NCI-H1694 (cell line): ENCODE measurements at regions not wholly inside any gene's neighbourhood (a gene's known extent, or its start where the extent isn't known, plus 50 kb on each side); places are given as distances from the start of the nearest gene placed in this dataset.
"Not testable (repeated sequence)": the region's sequence is repeated elsewhere in the genome, so short reads cannot be mapped to it uniquely, and the experiment has no call there.

Experiments
- DNase-seq: peaks from one replicate; lab custom pipeline; 2025; lab: John Stamatoyannopoulos, UW

DNA sequence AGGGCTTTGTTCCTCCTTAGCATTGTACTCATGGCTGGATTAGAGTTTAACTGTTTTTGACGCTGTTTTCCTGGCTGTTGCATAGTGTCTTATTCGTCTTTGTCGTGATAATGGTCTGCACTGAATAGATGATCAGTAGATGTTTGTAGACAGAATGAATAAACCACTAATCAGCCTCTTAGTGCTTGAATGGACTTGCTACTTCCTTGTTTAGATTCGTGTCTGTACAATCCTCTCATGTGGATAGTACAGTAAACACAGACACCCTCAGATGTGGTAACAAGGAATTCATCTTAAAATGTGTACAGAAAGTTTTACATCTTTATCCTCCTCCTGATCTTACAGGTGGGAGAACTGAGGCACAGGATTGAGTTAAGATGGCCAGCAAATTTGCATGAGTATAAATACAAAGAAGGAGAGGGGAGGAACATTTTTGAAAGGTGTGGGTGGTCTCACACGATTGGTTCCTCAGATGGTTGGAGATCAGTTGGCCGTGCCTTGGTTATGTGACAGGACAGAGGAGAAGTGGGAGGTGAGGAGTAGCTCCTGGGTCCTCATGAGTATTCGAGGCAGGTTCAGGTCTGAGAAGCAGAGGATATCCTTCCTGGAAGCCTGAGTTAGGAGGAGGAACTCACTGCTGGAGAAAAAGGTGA, 196.0 kb downstream of the KLRB1 start:
- not testable (repeated sequence) for DNase-seq

DNA sequence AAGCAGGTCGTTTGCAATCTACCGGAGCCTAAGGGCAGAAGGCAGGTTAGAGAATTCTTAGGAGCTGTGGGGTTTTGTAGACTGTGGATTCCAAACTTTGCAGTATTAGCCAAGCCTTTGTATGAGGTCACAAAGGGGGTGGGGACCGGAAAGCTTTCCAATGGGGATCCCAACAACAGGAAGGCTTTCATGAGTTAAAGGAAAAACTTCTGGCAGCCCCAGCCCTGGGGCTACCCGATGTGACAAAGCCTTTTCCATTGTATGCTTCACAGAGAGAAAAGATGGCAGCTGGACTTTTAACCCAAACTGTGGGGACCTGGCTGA, 199.2 kb upstream of the PZP start:
- DNase-seq = not testable (repeated sequence)

DNA sequence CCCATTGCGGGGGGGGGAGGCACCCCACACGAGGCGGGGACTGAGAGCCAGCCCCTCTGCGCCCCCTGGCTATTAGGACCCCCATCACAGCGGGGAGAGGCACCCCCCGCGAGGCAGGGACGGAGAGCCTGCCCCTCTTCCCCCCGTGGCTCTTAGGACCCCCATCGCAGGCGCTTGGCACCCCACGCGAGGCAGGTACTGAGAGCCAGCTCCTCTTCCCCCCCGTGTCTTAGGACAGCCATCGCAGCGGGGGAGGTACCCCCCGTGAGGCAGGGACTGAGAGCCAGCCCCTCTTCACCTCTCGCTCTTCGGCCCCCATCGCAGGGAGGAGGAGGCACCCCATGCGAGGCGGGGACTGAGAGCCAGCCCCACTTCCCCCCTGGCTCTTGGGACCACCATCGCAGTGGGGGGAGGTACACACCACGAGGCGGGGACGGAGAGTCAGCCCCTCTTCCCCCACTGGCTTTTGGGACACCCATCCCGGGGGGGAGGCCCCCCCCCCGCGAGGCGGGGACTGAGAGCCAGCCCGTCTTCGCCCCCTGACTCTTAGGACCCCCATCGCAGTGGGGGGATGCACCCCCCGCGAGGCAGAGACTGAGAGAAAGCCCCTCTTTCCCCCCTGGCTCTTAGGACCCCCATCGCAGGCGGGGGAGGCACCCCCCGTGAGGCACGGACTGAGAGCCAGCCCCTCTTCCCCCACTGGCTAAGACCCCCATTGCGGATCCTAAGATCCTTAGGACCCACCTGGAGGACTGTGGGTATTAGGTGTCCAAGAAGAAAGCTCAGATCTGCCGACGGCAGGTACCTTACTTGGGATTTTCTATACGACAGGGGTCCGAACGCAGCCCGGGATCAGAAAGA, 198.6 kb upstream of the PZP start:
- DNase-seq = no peak

DNA sequence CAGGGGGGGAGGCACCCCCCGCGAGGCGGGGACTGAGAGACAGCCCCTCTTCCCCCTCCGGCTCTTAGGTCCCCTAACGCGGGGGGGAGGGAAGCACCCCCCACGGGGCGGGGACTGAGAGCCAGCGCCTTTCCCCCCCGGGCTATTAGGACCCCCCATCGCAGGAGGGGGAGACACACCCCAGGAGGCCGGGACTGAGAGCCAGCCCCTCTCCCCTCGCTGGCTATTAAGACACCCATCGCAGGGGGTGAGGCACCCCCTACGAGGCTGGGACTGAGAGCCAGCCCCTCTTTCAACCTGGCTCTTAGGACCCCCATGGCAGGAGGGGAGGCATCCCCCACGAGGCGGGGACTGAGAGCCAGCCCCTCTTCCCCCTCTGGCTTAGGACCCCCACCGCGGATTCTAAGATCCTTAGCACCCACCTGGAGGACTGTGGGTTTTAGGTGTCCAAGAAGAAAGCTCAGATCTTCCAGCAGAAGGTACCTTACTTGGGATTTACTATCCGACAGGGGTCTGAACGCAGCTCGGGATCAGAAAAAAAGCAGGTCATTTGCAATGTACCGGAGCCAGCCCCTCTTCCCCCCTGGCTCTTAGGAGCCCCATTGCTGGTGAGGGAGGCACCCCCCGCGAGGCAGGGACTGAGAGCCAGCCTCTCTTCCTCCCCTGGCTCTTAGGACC, 197.8 kb upstream of the PZP start:
- no peak for DNase-seq

DNA sequence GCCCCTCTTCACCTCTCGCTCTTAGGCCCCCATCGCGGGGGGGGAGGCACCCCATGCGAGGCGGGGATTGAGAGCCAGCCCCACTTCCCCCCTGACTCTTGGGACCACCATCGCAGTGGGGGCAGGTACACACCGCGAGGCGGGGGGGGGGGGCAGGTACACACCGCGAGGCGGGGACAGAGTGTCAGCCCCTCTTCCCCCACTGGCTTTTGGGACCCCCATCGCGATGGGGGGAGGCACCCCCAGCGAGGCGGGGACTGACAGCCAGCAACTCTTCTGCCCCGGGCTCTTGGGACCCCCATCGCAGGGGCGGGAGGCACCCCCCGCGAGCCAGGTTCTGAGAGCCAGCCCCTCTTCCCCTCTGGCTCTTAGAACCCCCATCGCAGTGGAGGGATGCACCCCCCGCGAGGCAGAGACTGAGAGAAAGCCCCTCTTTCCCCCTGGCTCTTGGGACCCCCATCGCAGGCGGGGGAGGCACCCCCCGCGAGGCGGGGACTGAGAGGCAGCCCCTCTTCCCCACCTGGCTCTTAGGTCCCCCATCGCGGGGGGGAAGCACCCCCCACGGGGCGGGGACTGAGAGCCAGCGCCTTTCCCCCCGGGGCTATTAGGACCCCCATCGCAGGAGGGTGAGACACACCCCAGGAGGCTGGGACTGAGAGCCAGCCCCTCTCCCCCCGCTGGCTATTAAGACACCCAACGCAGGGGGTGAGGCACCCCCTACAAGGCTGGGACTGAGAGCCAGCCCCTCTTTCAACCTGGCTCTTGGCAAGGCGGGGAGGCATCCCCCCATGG, 196.5 kb upstream of the PZP start:
- no peak for DNase-seq

DNA sequence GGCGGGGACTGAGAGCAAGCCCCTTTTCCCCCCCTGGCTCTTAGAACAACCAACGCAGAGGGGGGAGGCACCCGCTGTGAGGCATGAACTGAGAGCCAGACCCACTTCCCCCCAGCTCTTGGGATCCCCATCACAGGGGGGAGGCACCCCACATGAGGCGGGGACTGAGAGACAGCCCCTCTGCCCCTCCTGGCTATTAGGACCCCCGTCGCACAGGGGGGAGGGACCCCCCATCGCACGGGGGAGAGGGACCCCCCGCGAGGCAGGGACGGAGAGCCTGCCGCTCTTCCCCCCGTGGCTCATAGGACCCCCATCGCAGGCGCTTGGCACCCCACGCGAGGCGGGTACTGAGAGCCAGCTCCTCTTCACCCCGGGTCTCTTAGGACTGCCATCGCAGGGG, 195.8 kb upstream of the PZP start:
- DNase-seq = no peak

DNA sequence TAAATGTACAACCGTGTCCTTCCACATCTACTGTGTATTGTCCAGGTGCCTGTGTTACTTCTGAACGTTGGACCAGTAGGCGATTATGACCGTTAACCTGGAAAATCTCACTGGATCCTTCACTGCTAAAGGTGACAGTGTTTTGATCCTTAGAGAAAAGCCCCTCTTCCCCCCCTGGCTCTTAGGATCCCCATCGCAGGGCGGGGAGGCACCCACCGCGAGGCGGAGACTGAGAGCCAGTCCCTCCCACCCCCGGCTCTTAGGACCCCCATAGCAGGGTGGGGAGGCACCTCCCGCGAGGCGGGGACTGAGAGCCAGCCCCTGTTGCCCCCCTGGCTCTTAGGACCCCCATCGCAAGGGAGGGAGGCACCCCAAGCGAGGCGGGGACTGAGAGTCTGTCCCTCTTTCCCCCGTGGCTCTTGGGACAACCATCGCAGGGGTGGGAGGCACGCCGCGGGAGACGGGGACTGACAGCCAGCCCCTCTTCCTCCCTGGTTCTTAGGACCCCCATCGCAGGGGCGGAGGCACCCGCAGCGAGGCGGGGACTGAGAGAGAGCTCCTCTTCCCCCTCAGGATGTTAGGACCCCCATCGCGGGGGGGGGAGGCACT, 194.3 kb upstream of the PZP start:
- DNase-seq = not testable (repeated sequence)

DNA sequence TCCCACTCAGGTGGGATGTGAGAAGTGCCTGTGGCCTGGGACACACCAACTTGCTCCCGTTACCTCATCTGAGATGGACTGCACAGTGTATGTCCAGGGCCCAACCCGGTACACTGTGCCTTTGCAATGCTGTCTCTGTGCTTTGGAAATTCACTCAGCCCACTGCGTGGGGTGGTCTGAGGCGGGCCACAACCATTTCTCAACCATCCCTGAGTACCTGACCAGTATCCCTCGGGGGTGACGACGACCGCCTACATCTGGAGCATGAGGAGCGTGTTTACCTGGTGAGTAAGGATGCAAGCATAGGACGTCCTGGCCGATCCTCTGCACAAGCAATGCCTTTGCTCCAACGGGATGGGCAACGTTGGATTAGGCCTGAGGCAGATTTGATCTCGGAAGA, 188.2 kb upstream of the PZP start:
- not testable (repeated sequence) for DNase-seq

DNA sequence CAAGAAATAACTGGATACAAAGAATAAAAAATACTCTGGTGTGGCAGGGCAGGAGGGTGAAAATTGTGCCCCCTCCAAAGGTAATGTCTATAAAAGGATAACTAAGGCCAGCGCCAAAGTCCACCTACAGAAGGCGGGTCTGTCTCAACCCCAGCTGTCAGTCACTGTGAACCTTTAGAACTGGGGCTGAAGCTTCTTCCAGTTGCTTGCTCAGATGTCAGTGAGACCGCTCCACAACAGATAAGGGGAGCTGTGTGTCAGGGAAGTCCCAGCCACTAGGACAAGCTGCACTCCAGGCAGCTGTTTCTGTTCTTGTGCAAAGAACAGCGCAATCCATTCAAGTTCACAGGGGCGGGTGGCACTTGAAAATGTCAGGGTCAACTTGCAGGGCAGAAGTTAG, 187.0 kb upstream of the PZP start:
- DNase-seq = not testable (repeated sequence)

DNA sequence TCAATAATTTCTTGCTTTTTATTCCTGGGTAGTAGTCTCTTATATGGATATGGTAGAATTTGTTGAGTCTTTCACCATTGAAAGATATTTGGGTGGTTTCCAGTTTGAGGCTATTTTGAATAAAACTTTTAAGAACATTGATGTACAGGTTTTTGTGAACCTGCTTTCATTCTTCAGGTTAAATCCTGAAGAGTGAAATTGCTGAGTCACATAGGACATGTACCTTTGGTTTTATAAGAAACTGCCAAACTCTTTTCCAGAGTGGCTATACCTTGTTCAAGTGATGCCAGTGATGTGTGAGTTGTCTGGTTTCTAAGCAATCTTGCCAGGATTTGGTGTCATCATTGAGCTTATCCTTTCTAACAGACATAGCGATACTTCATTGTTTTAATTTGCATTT, 184.6 kb upstream of the PZP start:
- no peak for DNase-seq

DNA sequence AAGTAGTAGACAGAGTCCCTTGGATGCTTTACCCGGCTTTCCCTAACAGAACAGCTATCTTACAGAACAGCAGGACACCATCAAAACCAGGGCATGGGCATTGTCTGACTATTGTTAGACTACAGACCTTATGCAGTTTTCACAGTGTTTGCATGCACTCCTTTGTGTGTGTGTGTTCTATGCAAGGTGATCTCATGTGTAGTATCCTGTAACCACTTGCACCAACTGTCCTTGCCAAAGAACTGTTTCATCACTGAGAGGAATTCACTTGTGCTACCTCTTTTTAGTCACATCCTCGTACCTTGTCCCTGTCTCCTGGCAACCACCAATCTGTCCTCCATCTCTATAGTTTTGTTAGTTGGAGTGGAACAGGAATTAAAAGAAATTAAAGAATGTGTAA, 183.6 kb upstream of the PZP start:
- DNase-seq = no peak

DNA sequence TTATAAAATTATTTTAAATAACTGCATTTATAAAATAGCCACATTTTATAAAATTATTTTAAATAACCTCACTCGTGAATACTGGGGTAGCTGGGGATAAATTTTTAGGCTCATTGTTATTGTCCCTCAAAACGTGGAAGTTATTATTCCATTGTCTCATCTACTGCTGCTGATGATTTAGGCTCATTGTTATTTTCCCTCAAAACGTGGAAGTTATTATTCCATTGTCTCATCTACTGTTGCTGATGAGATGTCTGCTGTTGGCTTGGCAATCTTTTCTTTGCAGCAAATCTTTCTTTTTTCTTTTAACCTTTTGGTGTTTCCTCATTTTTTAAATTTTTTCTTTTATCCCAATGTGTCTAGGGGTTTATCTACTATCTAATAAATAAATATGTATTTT, 182.6 kb upstream of the PZP start:
- no peak for DNase-seq

DNA sequence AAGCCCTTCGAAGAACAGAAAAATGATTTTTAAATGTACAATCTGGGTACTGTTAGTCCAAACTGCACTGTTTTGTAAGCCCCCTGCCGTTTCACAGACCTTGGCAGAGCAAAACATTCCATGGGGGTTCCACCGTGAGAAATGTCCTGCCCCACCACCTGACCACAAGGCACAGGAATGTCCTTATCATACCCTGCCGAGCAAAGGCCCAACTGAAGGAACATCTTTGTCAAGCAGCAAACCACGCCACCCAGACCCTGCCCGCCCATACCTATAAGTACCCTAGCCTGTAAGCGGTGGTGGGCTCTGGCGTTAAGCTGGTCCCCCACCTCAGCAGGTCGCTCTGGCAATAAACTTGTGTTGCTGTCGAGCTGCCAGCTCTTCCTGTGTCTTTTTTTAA, 181.6 kb upstream of the PZP start:
- no peak for DNase-seq

DNA sequence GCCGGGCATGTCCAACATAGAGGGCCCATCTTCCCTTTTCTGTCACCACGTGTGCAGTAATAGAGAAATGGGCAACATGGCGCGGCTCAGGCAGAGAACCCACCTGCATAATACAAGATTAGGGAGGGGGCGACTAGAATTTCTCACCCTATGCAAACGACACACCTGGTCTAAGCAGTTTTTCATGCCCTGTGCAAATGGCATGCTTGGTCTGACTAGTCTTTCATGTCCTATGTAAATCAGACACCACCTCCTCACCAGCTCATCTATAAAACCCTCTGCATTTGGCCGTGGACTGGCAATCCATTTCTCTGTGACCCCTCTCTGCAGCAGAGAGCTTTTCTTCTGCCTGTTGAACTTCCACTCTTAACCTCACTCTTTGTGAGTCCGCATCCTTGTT, 180.2 kb upstream of the PZP start:
- DNase-seq = no peak

DNA sequence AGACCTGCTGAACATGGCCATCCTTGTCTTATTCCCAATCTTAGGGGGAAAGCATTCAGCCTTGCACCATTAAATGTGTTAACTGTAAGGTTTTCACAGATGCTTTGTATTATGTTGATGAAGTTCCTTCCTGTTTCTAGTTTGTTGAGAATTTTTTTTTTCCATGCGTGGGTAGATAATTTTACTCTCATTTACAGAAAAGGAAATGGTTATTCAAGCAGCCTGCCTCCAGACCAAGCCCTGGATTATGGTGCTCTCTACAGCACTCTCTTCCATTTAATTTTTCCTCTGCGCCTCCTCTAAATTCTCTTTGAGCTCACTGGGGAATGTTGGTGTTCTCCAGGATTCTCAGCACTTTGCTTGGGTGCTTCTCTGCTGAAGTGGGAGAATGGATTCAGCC, 179.3 kb upstream of the PZP start:
- DNase-seq = no peak

DNA sequence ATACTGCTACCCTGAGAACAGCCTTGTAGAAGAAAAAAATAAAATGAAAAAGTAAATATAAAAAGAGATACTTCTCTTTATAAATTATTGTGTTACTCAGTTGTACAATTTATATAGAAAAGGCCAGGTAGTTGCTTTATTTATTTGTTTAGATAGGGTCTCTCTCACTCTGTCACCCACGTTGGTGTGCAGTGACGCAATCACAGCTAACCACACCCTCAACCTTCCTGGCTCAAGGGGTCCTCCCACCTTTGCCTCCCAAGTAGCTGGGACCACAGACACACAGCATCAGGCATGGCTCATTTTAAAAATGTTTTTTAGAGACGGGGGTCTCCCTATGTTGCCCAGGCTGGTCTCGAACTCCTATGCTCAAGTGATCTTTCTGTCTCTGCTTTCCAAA, 175.4 kb upstream of the PZP start:
- DNase-seq = no peak

DNA sequence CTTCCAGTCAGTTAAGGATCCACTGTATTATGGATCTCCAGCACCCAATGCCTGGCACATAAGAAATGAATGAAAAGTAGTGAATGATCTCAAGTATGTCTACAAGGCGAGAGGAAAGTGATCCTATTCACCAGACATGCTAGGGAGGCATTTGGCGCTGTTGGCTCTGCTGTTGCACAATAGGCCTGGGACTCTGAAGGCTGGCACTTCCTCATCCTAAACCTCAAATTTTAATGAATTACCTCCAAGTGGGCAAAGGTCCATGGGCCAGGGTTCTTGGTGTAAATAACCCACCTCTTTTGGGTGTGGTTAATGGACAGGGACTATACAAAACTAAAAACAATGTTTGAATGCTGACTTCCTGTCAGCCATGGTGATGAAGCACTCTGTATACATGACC, 173.4 kb upstream of the PZP start:
- no peak for DNase-seq

DNA sequence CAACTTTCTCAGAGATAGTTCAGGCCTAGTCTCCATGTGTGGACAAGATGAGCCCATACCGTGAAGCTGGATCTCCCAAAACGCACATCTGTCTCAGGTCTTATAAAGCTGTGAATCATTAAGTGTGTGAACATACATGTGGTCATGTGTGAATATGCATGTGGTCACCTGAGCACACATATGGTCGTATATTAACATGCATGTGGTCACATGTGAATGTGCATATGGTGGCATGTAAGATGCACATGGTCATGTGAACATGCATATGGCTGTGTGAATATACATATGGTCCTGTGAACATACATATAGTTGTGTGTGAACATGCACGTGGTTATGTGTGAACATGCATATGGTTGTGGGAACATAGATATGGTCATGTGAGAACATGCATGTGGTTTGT, 172.5 kb upstream of the PZP start:
- DNase-seq = no peak

DNA sequence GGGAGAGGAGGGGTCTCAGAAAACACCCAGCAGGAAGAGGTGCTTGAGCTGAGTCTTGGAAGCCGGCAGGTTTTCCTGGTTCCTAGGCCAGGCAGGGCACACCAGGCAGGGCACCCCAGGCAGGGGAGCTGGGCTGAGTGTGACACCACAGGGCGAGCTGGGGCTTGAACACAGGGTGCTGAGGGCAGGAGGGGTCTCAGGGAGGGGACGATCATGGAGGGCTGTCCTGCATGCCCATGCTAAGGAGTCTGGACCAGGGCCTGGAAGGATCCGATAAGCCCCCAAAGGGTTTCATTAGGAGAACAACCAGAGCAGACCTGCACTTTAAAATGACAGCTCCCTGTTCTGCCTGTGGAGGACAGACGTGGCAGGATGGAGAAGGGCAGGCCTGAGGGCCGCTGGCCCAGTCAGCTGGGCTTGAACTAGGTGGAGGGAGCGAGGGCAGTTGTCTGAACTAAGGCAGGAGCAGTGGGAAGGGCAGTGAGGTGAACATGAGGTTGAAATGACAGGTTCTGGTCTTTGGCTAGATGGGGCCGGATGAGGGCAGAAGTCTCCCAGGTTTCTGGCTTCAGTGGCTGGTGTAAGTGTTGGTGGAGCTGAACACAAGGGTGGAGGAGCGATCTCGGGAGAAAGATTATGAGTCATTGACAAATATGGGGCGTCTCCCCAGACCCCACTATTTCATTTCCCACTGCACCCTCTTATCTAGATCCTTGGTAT, 171.0 kb upstream of the PZP start:
- no peak for DNase-seq

DNA sequence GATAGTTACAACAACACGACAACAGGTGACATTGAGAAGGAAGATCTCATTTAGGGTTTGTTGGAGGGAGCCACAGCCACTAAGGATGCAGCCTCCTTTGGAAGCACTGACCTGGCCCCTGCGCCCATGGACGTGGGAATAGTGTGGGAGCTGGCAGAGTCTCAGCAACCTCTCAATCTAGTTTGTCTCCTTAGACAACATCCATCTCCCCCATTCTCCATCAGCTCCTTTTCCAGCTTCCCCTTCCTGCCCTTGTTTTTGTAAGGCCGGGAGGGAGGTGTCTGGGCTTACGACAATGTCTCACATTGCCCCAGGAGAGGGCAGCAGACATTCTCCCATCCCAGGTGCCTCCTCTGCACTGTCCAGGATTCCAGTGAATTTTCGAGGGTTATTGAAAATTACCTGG, 170.2 kb upstream of the PZP start:
- DNase-seq = no peak

DNA sequence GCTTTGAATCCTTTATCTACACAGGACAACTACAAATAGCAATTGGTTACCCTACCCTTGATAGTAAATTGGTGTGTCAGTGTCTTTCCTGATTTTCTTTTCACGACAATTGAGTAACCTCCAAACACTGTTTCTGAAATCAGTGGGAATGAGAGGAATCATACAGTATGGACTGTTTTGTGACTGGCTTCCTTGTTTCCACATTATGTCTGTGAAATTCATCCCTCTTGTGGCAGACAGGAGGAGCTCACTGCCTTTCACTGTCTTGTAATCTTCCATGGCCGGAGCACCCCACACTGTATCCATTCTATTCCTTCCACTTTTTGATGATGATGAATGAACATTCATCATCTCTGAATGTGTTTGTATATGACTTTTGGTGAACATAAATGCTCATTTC, 164.0 kb upstream of the PZP start:
- DNase-seq = no peak
